Fibroblast of lung (primary cell): ENCODE measurements at regions not wholly inside any gene's neighbourhood (a gene's known extent, or its start where the extent isn't known, plus 50 kb on each side); places are given as distances from the start of the nearest gene placed in this dataset.

Experiments used
- DNase-seq, 2 donors: peaks; one replicate each; pipeline versions ENCODE4 v3.0.0 to v3.0.0-alpha.2; 2010; ENCODE audit warnings: low read depth in 2 of 2
- H2AFZ ChIP-seq: 2 replicates; pipeline ENCODE4 v1.5.1; 2012; ENCODE audit warnings: low read length, control low read depth, inconsistent platforms
- H3K27ac ChIP-seq: 2 replicates; pipeline ENCODE4 v1.5.1; 2011; ENCODE audit warnings: low read length, control low read depth; ENCODE audit not compliant: insufficient read depth
- H3K27me3 ChIP-seq: 2 replicates; pipeline ENCODE4 v1.5.1; 2011; ENCODE audit warnings: mild to moderate bottlenecking, low read length; ENCODE audit not compliant: control insufficient read depth, insufficient read depth
- H3K36me3 ChIP-seq: 2 replicates; pipeline ENCODE4 v1.5.1; 2011; ENCODE audit warnings: low read length; ENCODE audit not compliant: control insufficient read depth, insufficient read depth
- H3K4me1 ChIP-seq: 2 replicates; pipeline ENCODE4 v1.5.1; 2011; ENCODE audit warnings: low read length; ENCODE audit not compliant: control insufficient read depth, insufficient read depth; ENCODE audit errors: extremely low read depth
- H3K4me2 ChIP-seq: 2 replicates; pipeline ENCODE4 v1.5.1; 2011; ENCODE audit warnings: low read length, control low read depth; ENCODE audit not compliant: insufficient read depth; ENCODE audit errors: extremely low read depth
- H3K4me3 ChIP-seq, 4 experiments: fragments of 200-600 bp in 1 of 4; sonication (generic) in 1 of 4; replicated peaks in 1 of 4; 2 replicates each; pipeline ENCODE4 v1.5.1; 2011 to 2016; ENCODE audit warnings: low read length in 4 of 4, low read depth in 3 of 4, mild to moderate bottlenecking in 3 of 4, control low read depth in 2 of 4, inconsistent platforms in 1 of 4, mixed read lengths in 1 of 4; ENCODE audit not compliant: insufficient read depth in 1 of 4; ENCODE audit errors: control extremely low read depth in 1 of 4
- H3K79me2 ChIP-seq: 2 replicates; pipeline ENCODE4 v1.5.1; 2012; ENCODE audit warnings: mild to moderate bottlenecking, low read length, inconsistent platforms; ENCODE audit not compliant: control insufficient read depth, insufficient read depth
- H3K9ac ChIP-seq: 2 replicates; pipeline ENCODE4 v1.5.1; 2011; ENCODE audit warnings: mild to moderate bottlenecking, low read length, control low read depth; ENCODE audit not compliant: insufficient read depth
- H3K9me3 ChIP-seq: 2 replicates; pipeline ENCODE4 v1.5.1; 2012; ENCODE audit warnings: low read depth, low read length; ENCODE audit not compliant: control insufficient read depth, insufficient read depth
- H4K20me1 ChIP-seq: 2 replicates; pipeline ENCODE4 v1.5.1; 2011; ENCODE audit warnings: low read length; ENCODE audit not compliant: control insufficient read depth, insufficient read depth; ENCODE audit errors: extremely low read depth
- CTCF ChIP-seq, 2 donors: IDR thresholded peaks in 1 of 2; conservative IDR thresholded peaks in 1 of 2; 1 replicate in 1 of 2; 2 replicates in 1 of 2; pipeline ENCODE4 v1.5.1; 2011 to 2012; ENCODE audit warnings: low read length in 2 of 2, control low read depth in 1 of 2, inconsistent platforms in 1 of 2, low read depth in 1 of 2, mild to moderate bottlenecking in 1 of 2
- EZH2 ChIP-seq: IDR thresholded peaks from 2 replicates; pipeline ENCODE4 v1.5.1; 2012; ENCODE audit warnings: low read length, control low read depth, mild to moderate bottlenecking; ENCODE audit errors: missing control alignments

- Histone ChIP-seq H3K9me3 (no peaks in the 10 kb centered on the region), H3K9ac (no peak overlapping the region), H3K4me2 (no peak overlapping the region), H4K20me1 (no peaks in the 10 kb centered on the region), H2AFZ (no peak overlapping the region), H3K27ac (no peak overlapping the region), H3K4me1 (no peaks in the 10 kb centered on the region), H3K79me2 (no peaks in the 10 kb centered on the region), H3K36me3 (no peaks in the 10 kb centered on the region), H3K27me3 (no peaks in the 10 kb centered on the region), H3K4me3 (no peak overlapping the region)
- TF ChIP-seq EZH2 (no peak), CTCF (conservative IDR thresholded peaks at IDR 0.05 in 1 of 2, IDR thresholded peaks at IDR 0.05 in 1 of 2; ENCODE audit: low read depth in 1 of 2, low read length in 2 of 2) (no peak)
- peak in 1 of 2 donors; percentile 53 for DNase-seq
Measured at GRCh38 chr16:64784635-64785034, 337.2 kb downstream of the CDH11 start.

GRCh38 chr16:64782484-64782883, 339.4 kb downstream of the CDH11 start:
- Histone ChIP-seq H3K27ac (no peak overlapping the region), H3K4me1 (no peaks in the 10 kb centered on the region), H3K79me2 (no peaks in the 10 kb centered on the region), H3K4me2 (no peak overlapping the region), H4K20me1 (no peaks in the 10 kb centered on the region), H3K4me3 (no peak overlapping the region), H3K27me3 (no peaks in the 10 kb centered on the region), H3K36me3 (no peaks in the 10 kb centered on the region), H3K9me3 (no peaks in the 10 kb centered on the region), H3K9ac (no peak overlapping the region), H2AFZ (no peak overlapping the region)
- TF ChIP-seq EZH2, result no peak
- no peak for TF ChIP-seq CTCF (conservative IDR thresholded peaks at IDR 0.05 in 1 of 2, IDR thresholded peaks at IDR 0.05 in 1 of 2; ENCODE audit: low read depth in 1 of 2, low read length in 2 of 2)
- DNase-seq, result peak in 1 of 2 donors; percentile 1

GRCh38 chr16:64780445-64780844, 341.4 kb downstream of the CDH11 start:
- Histone ChIP-seq H3K4me2 (no peak overlapping the region), H4K20me1 (no peaks in the 10 kb centered on the region), H3K4me1 (no peaks in the 10 kb centered on the region), H3K27ac (no peak overlapping the region), H2AFZ (no peak overlapping the region), H3K9ac (no peak overlapping the region), H3K27me3 (no peaks in the 10 kb centered on the region), H3K79me2 (no peaks in the 10 kb centered on the region), H3K36me3 (no peaks in the 10 kb centered on the region), H3K9me3 (no peaks in the 10 kb centered on the region), H3K4me3 (no peak overlapping the region)
- DNase-seq, result no peak
- TF ChIP-seq CTCF (conservative IDR thresholded peaks at IDR 0.05 in 1 of 2, IDR thresholded peaks at IDR 0.05 in 1 of 2; ENCODE audit: low read depth in 1 of 2, low read length in 2 of 2) (no peak), EZH2 (no peak)
